GM18498 (cell line): ENCODE measurements at regions not wholly inside any gene's neighbourhood (a gene's known extent, or its start where the extent isn't known, plus 50 kb on each side); places are given as distances from the start of the nearest gene placed in this dataset.
"Not testable (repeated sequence)": the region's sequence is repeated elsewhere in the genome, so short reads cannot be mapped to it uniquely, and the experiment has no call there.

Experiments
- ATAC-seq: cut with Tn5 transposase; IDR thresholded peaks from one replicate; pipeline ENCODE4 v1.9.1; 2021; ENCODE audit warnings: mild to moderate bottlenecking, moderate library complexity; ENCODE audit not compliant: unreplicated experiment

DNA sequence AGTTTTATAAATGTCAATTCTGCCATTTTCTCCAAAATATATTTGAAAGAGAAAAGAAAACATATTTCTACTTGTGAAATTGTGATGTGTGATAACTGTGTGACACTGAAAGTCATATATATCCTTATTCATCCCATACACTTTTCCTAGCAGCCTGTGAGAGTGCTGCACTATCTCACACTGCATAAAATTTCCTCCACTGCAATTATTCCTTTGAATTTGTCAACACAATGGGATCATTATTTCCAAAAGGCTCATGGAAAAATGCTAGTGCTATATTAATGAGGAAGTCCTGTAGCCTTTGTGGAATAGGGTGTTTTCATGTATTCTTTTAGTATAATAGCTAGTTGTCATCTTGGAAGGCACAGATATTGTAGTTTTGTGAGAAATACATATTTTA, 504.1 kb downstream of the RPL10L start:
- ATAC-seq: no peak

- ATAC-seq: no peak
These were observed 504.6 kb downstream of the RPL10L start for GRCh38 chr14:46147024-46147423.

DNA sequence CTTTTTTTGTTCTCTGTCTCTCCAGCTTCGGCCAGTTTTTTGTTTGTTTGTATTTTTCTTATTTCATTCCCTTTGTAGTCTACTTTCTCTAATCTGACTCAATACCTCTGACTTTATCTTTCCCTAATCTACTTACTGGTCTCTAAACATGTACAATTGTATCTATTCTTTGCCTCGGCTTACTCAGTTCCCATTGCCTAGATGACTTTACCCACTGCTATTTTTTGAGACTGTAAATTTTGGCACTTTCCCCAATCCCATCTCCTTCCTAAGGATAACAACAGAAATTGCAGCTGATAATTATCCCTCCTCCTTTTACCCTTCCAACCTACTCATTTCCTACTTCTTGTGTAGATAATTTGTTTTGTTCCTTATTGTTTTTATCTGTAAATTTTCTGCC, 511.1 kb downstream of the RPL10L start:
- no peak for ATAC-seq

- ATAC-seq: no peak
These were observed 511.9 kb downstream of the RPL10L start for GRCh38 chr14:46139649-46140048.

GRCh38 chr14:46137786-46138185, 513.8 kb downstream of the RPL10L start:
- ATAC-seq: no peak

DNA sequence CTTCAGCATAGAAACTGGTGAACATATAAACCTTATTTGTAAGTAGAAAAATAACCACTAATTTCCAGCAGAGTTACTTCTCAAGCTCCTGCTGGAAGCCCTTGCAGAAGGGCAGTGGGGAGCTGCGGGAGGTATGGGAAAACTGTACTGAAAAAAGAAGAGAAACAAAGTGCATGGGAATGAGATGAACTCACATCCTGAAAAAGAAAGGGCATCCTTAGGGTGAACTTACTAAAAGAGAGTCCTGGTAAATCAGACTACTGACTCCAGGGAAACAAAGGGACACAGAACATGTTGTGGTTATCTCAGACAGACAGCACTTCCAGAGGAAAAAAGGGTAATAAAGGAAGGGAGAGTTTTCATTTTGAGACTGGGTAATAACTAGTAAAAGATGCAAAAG, 515.1 kb downstream of the RPL10L start:
- ATAC-seq: no peak

DNA sequence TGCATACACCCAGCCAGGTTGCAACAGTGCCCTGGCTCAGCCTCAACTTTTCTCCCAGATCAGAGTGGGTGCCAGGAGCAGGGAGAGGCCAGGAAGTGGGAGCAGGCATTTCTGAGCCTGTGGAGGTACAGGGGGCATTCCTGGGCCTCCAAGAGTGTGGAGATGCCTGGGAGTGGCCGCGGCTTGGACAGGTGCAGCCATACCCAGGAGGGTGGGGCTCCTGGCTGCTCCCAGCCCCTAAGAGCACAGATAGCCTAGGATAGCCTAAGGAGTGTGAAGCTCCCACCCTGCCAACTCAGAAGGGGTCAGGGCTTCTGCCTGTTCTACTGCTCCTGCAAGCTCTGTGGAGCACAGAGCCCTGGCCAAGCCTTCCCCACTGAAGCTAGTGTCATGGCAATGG, 543.4 kb downstream of the RPL10L start:
- ATAC-seq: no peak

DNA sequence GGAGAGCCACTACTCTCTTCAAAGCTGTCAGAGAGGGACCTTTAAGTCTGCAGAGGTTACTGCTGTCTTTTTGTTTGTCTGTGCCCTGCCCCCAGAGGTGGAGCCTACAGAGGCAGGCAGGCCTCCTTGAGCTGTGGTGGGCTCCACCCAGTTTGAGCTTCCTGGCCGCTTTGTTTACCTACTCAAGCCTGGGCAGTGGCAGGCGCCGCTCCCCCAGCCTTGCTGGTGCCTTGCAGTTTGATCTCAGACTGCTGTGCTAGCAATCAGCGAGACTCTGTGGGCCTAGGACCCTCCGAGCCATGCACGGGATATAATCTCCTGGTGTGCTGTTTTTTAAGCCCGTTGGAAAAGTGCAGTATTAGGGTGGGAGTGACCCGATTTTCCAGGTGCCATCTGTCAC, 550.7 kb downstream of the RPL10L start:
- not testable (repeated sequence) for ATAC-seq

DNA sequence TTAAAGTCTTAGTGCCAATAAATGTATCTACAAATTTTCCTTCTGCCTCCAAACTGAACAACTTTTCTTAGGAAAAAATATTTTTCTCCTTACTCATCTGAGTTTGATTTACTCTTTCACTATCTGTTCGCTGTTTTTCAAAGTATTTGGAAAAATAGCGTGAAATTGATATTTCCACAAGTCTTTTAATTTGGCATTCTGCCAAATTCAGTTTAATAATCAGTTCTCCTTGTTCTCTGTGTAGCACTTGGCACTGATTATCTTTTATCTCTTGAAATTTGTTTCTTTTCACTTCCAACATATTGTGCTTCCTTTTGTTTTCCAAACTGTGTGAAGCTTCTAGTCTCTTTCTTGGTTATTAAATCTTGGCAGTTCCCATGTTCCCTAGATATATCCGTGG, 559.8 kb downstream of the RPL10L start:
- ATAC-seq: no peak

DNA sequence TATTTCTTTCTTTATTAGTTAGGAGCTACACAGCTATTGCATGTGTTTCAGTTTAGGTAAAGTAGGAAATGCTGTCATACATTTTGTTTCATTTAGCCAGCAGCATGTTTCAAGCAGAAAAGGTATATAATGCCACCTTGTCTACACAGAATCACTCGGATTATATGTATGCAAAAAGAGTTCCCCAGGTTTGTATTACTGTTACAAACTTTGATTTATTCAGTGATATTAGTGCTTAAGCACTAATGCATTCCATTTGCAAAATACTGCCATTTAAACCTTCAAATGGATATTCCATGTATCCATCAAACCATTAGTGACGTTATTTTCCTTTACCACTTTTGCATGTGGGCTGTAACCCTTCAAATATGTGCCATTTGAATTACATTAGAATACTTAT, 564.0 kb downstream of the RPL10L start:
- no peak for ATAC-seq

- no peak for ATAC-seq
These were observed 577.5 kb downstream of the RPL10L start for GRCh38 chr14:46074061-46074460.

DNA sequence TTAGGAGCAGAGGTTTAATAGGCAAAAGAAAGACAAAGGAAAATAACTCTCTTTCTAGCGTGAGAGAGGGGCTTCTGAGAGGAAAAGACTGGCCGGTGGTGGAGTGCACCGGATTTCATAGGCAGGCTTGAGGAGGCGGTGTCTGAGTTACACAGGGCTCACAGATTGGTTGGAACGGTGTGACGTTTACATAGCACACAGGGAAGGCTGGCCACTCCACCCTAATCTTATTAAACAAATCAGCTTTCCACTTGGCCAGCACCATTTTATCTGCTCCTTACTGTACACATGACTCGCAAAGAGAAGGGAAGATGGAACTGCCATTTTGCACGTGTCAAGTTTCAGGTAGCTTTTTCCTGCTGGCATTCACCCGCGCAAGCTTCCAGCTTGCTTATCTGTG, 587.7 kb downstream of the RPL10L start:
- no peak for ATAC-seq

DNA sequence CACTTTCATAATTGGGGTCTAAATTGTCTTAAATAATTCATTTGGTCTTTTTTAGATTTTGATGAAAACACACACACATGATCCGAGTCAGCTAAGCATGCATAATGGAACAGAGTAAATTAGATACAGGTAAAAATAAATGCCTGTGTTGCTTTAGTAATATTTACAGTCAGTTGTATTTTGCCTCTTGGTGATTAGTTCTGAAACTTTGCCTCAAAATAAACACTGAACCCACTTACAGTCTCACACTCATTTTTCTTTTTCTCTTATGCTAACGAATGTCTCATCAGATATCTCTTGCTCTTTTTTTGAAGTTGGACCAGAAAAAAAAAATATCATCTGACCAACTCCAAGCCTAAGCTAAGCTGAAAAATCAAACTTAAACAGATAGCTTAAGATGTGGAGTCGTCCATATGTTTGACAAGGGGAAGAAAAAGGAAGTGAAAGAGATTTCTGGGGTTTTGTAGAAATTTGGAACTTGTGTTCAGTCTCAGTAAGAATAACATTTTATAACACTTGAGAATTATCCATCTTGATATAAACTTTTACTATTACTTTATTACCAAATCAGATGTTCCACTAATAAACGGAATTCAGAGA, 592.5 kb downstream of the RPL10L start:
- no peak for ATAC-seq

DNA sequence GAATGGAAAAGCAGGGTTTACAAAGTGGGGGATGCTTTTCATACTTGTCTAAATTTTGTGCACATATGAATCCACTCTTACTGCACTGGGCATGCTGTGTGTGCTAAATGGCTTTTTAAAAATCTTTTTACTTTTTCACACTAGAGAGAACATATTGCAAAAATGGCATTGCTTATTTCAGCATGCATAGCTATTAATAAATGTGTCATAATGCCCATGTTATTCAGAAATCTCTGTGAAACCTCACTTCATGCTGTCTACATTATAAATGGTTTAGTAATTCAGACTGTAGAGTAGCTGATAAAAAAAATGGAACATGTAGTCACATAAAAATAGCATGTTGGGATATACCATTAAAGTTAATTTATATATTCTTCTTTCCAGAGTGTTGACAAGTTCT, 593.8 kb downstream of the RPL10L start:
- no peak for ATAC-seq

- ATAC-seq: no peak
These were observed 597.1 kb downstream of the RPL10L start for GRCh38 chr14:46054526-46054925.

GRCh38 chr14:46053221-46053620, 598.4 kb downstream of the RPL10L start:
- ATAC-seq: no peak

- ATAC-seq: no peak
These were observed 599.8 kb downstream of the RPL10L start for GRCh38 chr14:46051796-46052195.

- no peak for ATAC-seq
These were observed 603.5 kb downstream of the RPL10L start for GRCh38 chr14:46048127-46048526.

GRCh38 chr14:46036099-46036498, 615.5 kb downstream of the RPL10L start:
- ATAC-seq: no peak

- ATAC-seq: no peak
These were observed 617.3 kb downstream of the RPL10L start for GRCh38 chr14:46034305-46034704.

DNA sequence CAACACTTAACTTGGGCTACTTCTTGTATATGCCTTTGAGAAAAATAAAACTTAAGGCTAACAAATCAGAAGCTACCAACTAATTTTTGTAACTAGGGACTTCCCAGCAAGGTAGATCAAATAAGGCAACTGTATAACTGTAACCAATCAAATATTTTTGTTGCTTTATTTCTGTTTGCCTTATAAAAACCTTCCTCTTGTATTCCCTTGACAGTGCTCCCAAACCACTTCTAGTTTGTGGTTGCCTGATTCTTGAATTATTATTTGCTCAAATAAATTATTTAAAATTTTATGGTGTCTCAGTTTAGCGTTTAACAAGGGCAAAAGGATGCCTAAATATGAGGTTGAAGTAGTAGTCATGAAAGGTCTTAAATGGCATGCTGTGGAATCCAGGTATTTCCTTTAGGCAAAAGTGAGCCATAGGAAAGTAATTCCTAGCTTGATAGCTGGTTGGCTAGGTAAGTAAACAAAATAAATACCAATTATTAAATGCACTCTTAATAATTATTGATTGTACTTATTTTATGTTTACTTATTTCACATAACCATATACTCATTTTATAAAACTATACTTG, 632.6 kb downstream of the RPL10L start:
- no peak for ATAC-seq

GRCh38 chr14:46008348-46008747, 643.2 kb downstream of the RPL10L start:
- no peak for ATAC-seq

DNA sequence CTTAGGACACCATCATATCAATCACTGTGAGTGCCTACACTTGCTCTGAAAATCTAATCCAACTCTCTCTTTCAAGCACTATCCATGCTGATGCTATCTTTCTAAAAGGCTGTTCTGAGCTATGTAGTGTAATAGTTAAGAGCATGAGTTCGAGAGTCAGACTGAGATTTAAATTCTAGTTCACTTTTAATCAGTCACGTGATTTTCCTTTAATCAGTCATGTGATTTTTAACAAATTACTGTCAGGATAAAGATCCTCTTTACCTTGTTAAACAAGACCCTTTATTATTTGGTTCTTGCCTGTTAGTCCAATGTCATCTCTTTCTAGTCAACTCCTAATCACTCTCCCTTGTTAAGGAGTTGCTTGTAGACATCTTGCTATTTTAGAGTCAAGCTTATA, 653.0 kb downstream of the RPL10L start:
- no peak for ATAC-seq
